ENCODE measurements at regions not wholly inside any gene's neighbourhood (a gene's known extent, or its start where the extent isn't known, plus 50 kb on each side); places are given as distances from the start of the nearest gene placed in this dataset.

DNA sequence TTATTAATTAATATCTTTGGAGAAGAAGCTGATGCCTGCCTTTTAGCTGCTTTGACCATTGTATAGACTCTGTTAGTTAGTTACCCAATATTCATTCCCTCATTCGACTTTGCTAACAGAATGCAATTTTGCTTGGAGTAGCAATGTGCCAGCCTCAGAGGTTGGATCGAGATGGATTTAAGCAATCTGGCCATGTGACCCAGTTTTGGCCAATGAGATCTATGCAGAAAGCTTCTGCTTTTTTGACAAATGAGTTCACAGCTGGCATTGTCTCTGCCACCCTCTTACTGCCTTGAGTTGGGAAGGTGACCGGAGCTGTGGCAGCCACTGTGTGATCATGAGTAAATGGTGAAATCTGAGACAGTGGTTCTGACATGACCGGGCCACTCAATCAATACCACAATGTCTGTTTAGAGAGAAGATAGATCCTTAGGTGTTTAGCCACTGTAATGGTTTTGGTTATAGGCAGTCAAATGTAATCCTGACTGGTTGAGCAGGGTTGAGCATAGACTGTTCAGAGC, 74.9 kb upstream of the MED13L start:
- CTCF ChIA-PET = no interaction called here
- no TSS peak for BruUV-seq (replicated peaks)
- ATAC-seq = no peak

DNA sequence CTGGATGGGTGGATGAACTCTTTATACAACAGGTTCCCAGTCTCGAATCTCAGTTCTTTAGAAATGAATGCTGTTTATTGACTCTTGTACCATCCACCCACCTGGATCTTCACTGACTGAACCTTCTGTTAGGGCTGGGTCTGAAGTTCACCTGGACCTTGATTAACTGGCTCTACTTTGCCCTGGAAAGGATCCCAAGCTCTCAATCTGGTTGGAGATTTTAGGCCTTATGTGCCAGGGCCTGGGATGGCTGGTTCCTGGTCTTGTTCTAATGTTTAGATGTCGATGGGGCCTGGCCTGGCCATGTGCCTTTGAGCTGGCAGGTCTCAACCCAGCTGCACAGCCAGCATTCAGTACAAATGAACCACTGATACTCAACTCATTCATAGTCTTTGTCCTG, 76.5 kb upstream of the MED13L start:
- Histone ChIP-seq H3K27me3 (ENCODE audit: control insufficient read depth, insufficient read depth, low read length) (no peaks in the 10 kb centered on the region), H3K9me3 (ENCODE audit: control insufficient read depth, insufficient read depth, low read depth, low read length) (no peaks in the 10 kb centered on the region), H3K4me1 (ENCODE audit: control insufficient read depth, insufficient read depth, low read length) (peaks cover 9% of the 10 kb centered on the region), H3K27ac (ENCODE audit: low read length) (peak overlapping the region; percentile 37; the same call in 1 of the 2 replicates), H3K36me3 (ENCODE audit: control insufficient read depth, insufficient read depth, low read length) (no peaks in the 10 kb centered on the region), H3K4me3 (ENCODE audit: low read depth in 2 of 2, low read length in 2 of 2) (no peak overlapping the region)
- BruUV-seq (replicated peaks) = no TSS peak
- no peak for DNase-seq (ENCODE audit: low read depth, low spot score)
- CTCF ChIA-PET = no interaction called here
- no peak for ATAC-seq
- POLR2A ChIA-PET = no interaction called here
- intact Hi-C loops (cut with micrococcal nuclease; ENCODE audit: unreplicated experiment) = no loop called here
- in situ Hi-C loops (cut with HindIII; ENCODE audit: low pct_unique_long_range_greater_than_20kb, low sequenced_read_pairs) = no loop called here
- TF ChIP-seq, protein P1, sequence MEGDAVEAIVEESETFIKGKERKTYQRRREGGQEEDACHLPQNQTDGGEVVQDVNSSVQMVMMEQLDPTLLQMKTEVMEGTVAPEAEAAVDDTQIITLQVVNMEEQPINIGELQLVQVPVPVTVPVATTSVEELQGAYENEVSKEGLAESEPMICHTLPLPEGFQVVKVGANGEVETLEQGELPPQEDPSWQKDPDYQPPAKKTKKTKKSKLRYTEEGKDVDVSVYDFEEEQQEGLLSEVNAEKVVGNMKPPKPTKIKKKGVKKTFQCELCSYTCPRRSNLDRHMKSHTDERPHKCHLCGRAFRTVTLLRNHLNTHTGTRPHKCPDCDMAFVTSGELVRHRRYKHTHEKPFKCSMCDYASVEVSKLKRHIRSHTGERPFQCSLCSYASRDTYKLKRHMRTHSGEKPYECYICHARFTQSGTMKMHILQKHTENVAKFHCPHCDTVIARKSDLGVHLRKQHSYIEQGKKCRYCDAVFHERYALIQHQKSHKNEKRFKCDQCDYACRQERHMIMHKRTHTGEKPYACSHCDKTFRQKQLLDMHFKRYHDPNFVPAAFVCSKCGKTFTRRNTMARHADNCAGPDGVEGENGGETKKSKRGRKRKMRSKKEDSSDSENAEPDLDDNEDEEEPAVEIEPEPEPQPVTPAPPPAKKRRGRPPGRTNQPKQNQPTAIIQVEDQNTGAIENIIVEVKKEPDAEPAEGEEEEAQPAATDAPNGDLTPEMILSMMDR (IDR thresholded peaks at IDR 0.05) = no peak
- TF ChIP-seq SIN3A (IDR thresholded peaks at IDR 0.05; ENCODE audit: borderline replicate concordance, insufficient read depth, low read depth, low read length) (no peak), TCF7L2 (IDR thresholded peaks at IDR 0.05; ENCODE audit: low read depth, low read length) (no peak), POLR2AphosphoS5 (IDR thresholded peaks at IDR 0.05; ENCODE audit: low read depth, low read length) (no peak)
- TF ChIP-seq, protein P2, sequence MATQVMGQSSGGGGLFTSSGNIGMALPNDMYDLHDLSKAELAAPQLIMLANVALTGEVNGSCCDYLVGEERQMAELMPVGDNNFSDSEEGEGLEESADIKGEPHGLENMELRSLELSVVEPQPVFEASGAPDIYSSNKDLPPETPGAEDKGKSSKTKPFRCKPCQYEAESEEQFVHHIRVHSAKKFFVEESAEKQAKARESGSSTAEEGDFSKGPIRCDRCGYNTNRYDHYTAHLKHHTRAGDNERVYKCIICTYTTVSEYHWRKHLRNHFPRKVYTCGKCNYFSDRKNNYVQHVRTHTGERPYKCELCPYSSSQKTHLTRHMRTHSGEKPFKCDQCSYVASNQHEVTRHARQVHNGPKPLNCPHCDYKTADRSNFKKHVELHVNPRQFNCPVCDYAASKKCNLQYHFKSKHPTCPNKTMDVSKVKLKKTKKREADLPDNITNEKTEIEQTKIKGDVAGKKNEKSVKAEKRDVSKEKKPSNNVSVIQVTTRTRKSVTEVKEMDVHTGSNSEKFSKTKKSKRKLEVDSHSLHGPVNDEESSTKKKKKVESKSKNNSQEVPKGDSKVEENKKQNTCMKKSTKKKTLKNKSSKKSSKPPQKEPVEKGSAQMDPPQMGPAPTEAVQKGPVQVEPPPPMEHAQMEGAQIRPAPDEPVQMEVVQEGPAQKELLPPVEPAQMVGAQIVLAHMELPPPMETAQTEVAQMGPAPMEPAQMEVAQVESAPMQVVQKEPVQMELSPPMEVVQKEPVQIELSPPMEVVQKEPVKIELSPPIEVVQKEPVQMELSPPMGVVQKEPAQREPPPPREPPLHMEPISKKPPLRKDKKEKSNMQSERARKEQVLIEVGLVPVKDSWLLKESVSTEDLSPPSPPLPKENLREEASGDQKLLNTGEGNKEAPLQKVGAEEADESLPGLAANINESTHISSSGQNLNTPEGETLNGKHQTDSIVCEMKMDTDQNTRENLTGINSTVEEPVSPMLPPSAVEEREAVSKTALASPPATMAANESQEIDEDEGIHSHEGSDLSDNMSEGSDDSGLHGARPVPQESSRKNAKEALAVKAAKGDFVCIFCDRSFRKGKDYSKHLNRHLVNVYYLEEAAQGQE (IDR thresholded peaks at IDR 0.05; ENCODE audit: insufficient read depth in 1 of 2, low read depth in 2 of 2, low read length in 1 of 2) = no peak

More for the DNA sequence above, 74.9 kb upstream of the MED13L start:
- no peak for DNase-seq (ENCODE audit: low read depth, low spot score)
- in situ Hi-C loops (cut with HindIII; ENCODE audit: low pct_unique_long_range_greater_than_20kb, low sequenced_read_pairs) = no loop called here
- no peak for TF ChIP-seq SIN3A (IDR thresholded peaks at IDR 0.05; ENCODE audit: borderline replicate concordance, insufficient read depth, low read depth, low read length)
- TF ChIP-seq POLR2AphosphoS5 (IDR thresholded peaks at IDR 0.05; ENCODE audit: low read depth, low read length) = no peak
- TF ChIP-seq, protein P2 (IDR thresholded peaks at IDR 0.05; ENCODE audit: insufficient read depth in 1 of 2, low read depth in 2 of 2, low read length in 1 of 2) = no peak
- TF ChIP-seq, protein P1 (IDR thresholded peaks at IDR 0.05) = no peak
- TF ChIP-seq TCF7L2 (IDR thresholded peaks at IDR 0.05; ENCODE audit: low read depth, low read length) = no peak
- Histone ChIP-seq H3K27me3 (ENCODE audit: control insufficient read depth, insufficient read depth, low read length) (no peaks in the 10 kb centered on the region), H3K4me3 (ENCODE audit: low read depth in 2 of 2, low read length in 2 of 2) (no peak overlapping the region), H3K9me3 (ENCODE audit: control insufficient read depth, insufficient read depth, low read depth, low read length) (no peaks in the 10 kb centered on the region), H3K4me1 (ENCODE audit: control insufficient read depth, insufficient read depth, low read length) (no peaks in the 10 kb centered on the region), H3K27ac (ENCODE audit: low read length) (no peak overlapping the region), H3K36me3 (ENCODE audit: control insufficient read depth, insufficient read depth, low read length) (no peaks in the 10 kb centered on the region)
- POLR2A ChIA-PET = no interaction called here
- intact Hi-C loops (cut with micrococcal nuclease; ENCODE audit: unreplicated experiment) = no loop called here

All from Panc1 (cell line).